Prostate gland (tissue), 2 donors: ENCODE measurements at regions not wholly inside any gene's neighbourhood (a gene's known extent, or its start where the extent isn't known, plus 50 kb on each side); places are given as distances from the start of the nearest gene placed in this dataset.

ENCODE experiments used
- POLR2A ChIP-seq: fragments of 450-650 bp; IDR thresholded peaks from one replicate; pipeline ENCODE4 v1.6.1; 2016; ENCODE audit warnings: antibody characterized with exemption, mild to moderate bottlenecking
- TF ChIP-seq, protein P1 (sequence below), 4 experiments: fragments of 200-600 bp in 2 of 4; fragments of 450-650 bp in 2 of 4; sonication (generic) in 2 of 4; IDR thresholded peaks; 1 replicate in 3 of 4; 2 replicates in 1 of 4; pipeline ENCODE4 v1.5.1; 2016 to 2019; ENCODE audit warnings: antibody characterized with exemption in 4 of 4, mild to moderate bottlenecking in 2 of 4, moderate library complexity in 2 of 4

DNA sequence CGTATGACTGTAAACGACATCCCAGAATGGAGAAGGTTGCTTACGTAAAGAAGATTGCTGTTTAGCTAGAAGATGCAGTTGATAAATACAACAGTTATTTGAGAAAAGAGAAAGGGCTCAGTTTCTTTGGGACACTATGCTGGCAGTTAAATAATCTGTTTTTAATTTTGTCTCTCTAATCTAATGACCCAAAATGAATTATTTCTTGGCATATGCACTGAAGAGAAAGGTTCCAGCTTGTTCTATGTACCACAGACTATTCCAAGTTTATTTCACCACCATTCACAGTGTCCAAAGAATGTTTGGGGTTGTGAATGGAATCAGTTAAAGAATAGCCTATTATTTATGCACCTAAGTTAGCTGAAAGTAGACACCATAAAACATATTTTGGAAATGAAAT lies 449.9 kb downstream of the RNF144B start:
- TF ChIP-seq, protein P1, sequence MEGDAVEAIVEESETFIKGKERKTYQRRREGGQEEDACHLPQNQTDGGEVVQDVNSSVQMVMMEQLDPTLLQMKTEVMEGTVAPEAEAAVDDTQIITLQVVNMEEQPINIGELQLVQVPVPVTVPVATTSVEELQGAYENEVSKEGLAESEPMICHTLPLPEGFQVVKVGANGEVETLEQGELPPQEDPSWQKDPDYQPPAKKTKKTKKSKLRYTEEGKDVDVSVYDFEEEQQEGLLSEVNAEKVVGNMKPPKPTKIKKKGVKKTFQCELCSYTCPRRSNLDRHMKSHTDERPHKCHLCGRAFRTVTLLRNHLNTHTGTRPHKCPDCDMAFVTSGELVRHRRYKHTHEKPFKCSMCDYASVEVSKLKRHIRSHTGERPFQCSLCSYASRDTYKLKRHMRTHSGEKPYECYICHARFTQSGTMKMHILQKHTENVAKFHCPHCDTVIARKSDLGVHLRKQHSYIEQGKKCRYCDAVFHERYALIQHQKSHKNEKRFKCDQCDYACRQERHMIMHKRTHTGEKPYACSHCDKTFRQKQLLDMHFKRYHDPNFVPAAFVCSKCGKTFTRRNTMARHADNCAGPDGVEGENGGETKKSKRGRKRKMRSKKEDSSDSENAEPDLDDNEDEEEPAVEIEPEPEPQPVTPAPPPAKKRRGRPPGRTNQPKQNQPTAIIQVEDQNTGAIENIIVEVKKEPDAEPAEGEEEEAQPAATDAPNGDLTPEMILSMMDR (IDR thresholded peaks at IDR 0.05), result no peak
- no peak for TF ChIP-seq POLR2A
